Neural progenitor cell (in vitro differentiated cells): ENCODE measurements at regions not wholly inside any gene's neighbourhood (a gene's known extent, or its start where the extent isn't known, plus 50 kb on each side); places are given as distances from the start of the nearest gene placed in this dataset.

Experiments
- DNase-seq: peaks from one replicate; pipeline ENCODE4 v3.0.0-alpha.2; 2016; ENCODE audit warnings: low spot score
- H2AFZ ChIP-seq: fragments of 200-600 bp; sonication (generic); replicated peaks from 2 replicates; pipeline ENCODE4 v1.6.1; 2016; ENCODE audit warnings: antibody characterized with exemption
- H3F3A ChIP-seq: fragments of 200-600 bp; sonication (generic); 2 replicates; pipeline ENCODE4 v1.6.1; 2016; ENCODE audit warnings: antibody characterized with exemption, low read depth
- H3K27ac ChIP-seq: fragments of 200-600 bp; sonication (generic); 2 replicates; pipeline ENCODE4 v1.5.1; 2016; ENCODE audit warnings: mild to moderate bottlenecking
- H3K27me3 ChIP-seq: fragments of 200-600 bp; sonication (generic); 2 replicates; pipeline ENCODE4 v1.6.1; 2016; ENCODE audit warnings: mild to moderate bottlenecking, moderate library complexity
- H3K36me3 ChIP-seq: fragments of 200-600 bp; sonication (generic); 2 replicates; pipeline ENCODE4 v1.5.1; 2016
- H3K4me1 ChIP-seq: fragments of 200-600 bp; sonication (generic); 2 replicates; pipeline ENCODE4 v1.6.1; 2016; ENCODE audit warnings: mixed run types
- H3K4me2 ChIP-seq: fragments of 200-600 bp; sonication (generic); 2 replicates; pipeline ENCODE4 v1.6.1; 2016
- H3K4me3 ChIP-seq: fragments of 200-600 bp; sonication (generic); 2 replicates; pipeline ENCODE4 v1.5.1; 2016
- H3K79me2 ChIP-seq: fragments of 200-600 bp; sonication (generic); 2 replicates; pipeline ENCODE4 v1.6.1; 2016; ENCODE audit warnings: low read depth
- H3K9ac ChIP-seq: fragments of 200-600 bp; sonication (generic); 2 replicates; pipeline ENCODE4 v1.6.1; 2016
- H3K9me3 ChIP-seq: fragments of 200-600 bp; sonication (generic); 2 replicates; pipeline ENCODE4 v1.5.1; 2016; ENCODE audit warnings: low read depth
- H4K20me1 ChIP-seq: fragments of 200-600 bp; sonication (generic); 2 replicates; pipeline ENCODE4 v1.6.1; 2016; ENCODE audit warnings: low read depth
- H3K27ac Mint-ChIP-seq: 3 replicates; pipeline ENCODE4 v1.8.0; 2021; ENCODE audit warnings: mixed read lengths
- H3K27me3 Mint-ChIP-seq: 2 replicates; pipeline ENCODE4 v1.8.0; 2022; ENCODE audit warnings: low read depth, mild to moderate bottlenecking, inconsistent platforms, moderate library complexity, mixed read lengths; ENCODE audit not compliant: insufficient read depth
- H3K36me3 Mint-ChIP-seq: 3 replicates; pipeline ENCODE4 v1.8.0; 2021; ENCODE audit warnings: mixed read lengths
- H3K4me1 Mint-ChIP-seq: 3 replicates; pipeline ENCODE4 v1.8.0; 2021; ENCODE audit warnings: mixed read lengths
- H3K4me3 Mint-ChIP-seq: 3 replicates; pipeline ENCODE4 v1.8.0; 2021; ENCODE audit warnings: mild to moderate bottlenecking, moderate library complexity, mixed read lengths
- H3K9me3 Mint-ChIP-seq: 3 replicates; pipeline ENCODE4 v1.8.0; 2020; ENCODE audit warnings: mixed read lengths
- EZH2 ChIP-seq: fragments of 200-600 bp; sonication (generic); IDR thresholded peaks from 2 replicates; pipeline ENCODE4 v1.6.1; 2017; ENCODE audit warnings: antibody characterized with exemption, mild to moderate bottlenecking, moderate library complexity
- EZH2phosphoT487 ChIP-seq: fragments of 200-600 bp; sonication (generic); IDR thresholded peaks from 2 replicates; pipeline ENCODE4 v1.6.1; 2017; ENCODE audit warnings: antibody characterized with exemption
- TF ChIP-seq, protein P1 (sequence below): fragments of 200-600 bp; sonication (generic); IDR thresholded peaks from 2 replicates; pipeline ENCODE4 v1.5.1; 2017; ENCODE audit warnings: antibody characterized with exemption, mild to moderate bottlenecking

DNA sequence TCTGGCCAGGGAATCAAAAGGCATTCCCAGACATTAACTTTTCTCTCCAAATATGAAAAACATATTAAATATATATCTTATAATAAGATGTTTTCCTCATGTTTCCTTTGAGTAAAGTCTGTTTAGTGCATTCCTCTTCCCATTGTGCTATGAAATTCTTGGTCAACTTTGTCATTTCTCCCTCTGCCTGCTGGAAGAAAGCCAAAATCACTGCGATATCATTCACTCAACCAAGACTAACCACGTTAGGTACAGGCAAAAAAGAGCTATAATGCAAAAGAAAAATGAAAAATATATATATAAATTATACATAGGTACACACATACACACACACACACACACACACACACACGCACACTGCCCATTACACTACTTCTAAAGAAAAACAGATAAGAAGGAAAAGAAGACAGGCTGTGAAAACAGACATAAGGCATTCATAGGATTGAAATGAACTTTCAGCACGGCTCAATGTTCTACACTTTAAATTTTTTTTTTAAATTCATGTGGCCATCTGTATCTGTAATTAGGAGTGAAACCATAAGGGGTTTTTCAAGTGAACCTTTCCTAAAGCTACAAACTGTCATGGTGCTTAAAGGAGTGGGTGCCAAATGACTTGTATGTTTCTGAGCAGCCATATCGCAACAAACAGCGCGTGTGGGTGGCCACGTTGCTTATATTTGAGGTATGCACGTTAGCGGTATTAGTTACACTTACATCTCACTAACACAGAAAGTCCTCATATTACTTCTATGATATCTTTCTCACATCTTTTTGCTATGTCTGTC lies 71.6 kb upstream of the PSMD7 start:
- no peak overlapping the region for H2AFZ ChIP-seq
- H3K27ac Mint-ChIP-seq = no peak overlapping the region
- no peak overlapping the region for H3K4me2 ChIP-seq

DNA sequence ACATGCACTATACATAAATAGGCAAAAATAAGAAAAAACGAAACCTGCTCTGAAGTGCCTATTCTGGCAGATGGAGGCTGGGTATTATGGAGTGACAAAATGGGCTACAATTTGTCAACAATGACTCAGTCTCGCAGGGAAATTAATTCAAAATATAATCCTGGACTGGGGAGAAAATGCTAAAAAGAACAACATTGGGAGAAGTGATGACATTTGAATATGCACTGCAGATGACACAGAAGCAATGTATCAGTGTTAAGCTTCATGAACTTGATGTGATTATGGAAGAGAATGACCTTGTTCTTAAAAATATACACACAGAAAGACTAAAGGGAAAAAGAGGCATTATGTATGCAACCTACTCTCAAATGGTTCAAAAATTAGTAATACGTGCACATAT lies 74.8 kb upstream of the PSMD7 start:
- no peak overlapping the region for H3K27ac Mint-ChIP-seq
- H3K27me3 ChIP-seq = no peaks in the 10 kb centered on the region
- H3F3A ChIP-seq = no peaks in the 10 kb centered on the region
- H3K27ac ChIP-seq = no peak overlapping the region
- peaks cover 10% of the 10 kb centered on the region for H3K4me1 ChIP-seq
- H3K4me3 ChIP-seq = no peak overlapping the region
- no peaks in the 10 kb centered on the region for H3K9me3 Mint-ChIP-seq
- DNase-seq = no peak
- H3K36me3 Mint-ChIP-seq = no peaks in the 10 kb centered on the region
- H2AFZ ChIP-seq = no peak overlapping the region
- H3K79me2 ChIP-seq = no peaks in the 10 kb centered on the region
- no peak overlapping the region for H3K4me2 ChIP-seq
- H3K27me3 Mint-ChIP-seq = no peaks in the 10 kb centered on the region
- no peaks in the 10 kb centered on the region for H4K20me1 ChIP-seq
- H3K9me3 ChIP-seq = no peaks in the 10 kb centered on the region
- no peak overlapping the region for H3K4me3 Mint-ChIP-seq
- peaks cover 15% of the 10 kb centered on the region for H3K4me1 Mint-ChIP-seq
- no peak overlapping the region for H3K9ac ChIP-seq
- TF ChIP-seq, protein P1, sequence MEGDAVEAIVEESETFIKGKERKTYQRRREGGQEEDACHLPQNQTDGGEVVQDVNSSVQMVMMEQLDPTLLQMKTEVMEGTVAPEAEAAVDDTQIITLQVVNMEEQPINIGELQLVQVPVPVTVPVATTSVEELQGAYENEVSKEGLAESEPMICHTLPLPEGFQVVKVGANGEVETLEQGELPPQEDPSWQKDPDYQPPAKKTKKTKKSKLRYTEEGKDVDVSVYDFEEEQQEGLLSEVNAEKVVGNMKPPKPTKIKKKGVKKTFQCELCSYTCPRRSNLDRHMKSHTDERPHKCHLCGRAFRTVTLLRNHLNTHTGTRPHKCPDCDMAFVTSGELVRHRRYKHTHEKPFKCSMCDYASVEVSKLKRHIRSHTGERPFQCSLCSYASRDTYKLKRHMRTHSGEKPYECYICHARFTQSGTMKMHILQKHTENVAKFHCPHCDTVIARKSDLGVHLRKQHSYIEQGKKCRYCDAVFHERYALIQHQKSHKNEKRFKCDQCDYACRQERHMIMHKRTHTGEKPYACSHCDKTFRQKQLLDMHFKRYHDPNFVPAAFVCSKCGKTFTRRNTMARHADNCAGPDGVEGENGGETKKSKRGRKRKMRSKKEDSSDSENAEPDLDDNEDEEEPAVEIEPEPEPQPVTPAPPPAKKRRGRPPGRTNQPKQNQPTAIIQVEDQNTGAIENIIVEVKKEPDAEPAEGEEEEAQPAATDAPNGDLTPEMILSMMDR = no peak
- no peak for TF ChIP-seq EZH2phosphoT487
- TF ChIP-seq EZH2 = no peak
- H3K36me3 ChIP-seq = no peaks in the 10 kb centered on the region

More for the DNA sequence above, 71.6 kb upstream of the PSMD7 start:
- peaks cover 16% of the 10 kb centered on the region for H3K4me1 Mint-ChIP-seq
- no peaks in the 10 kb centered on the region for H3F3A ChIP-seq
- H3K9ac ChIP-seq = no peak overlapping the region
- H3K4me3 Mint-ChIP-seq = no peak overlapping the region
- peaks cover 11% of the 10 kb centered on the region for H3K4me1 ChIP-seq
- no peaks in the 10 kb centered on the region for H3K36me3 Mint-ChIP-seq
- no peaks in the 10 kb centered on the region for H3K9me3 ChIP-seq
- no peaks in the 10 kb centered on the region for H3K36me3 ChIP-seq
- no peaks in the 10 kb centered on the region for H3K27me3 Mint-ChIP-seq
- no peak overlapping the region for H3K27ac ChIP-seq
- DNase-seq = no peak
- H3K4me3 ChIP-seq = no peak overlapping the region
- no peaks in the 10 kb centered on the region for H4K20me1 ChIP-seq
- H3K79me2 ChIP-seq = no peaks in the 10 kb centered on the region
- no peak for TF ChIP-seq EZH2phosphoT487
- no peak for TF ChIP-seq EZH2
- TF ChIP-seq, protein P1 = no peak
- H3K9me3 Mint-ChIP-seq = no peaks in the 10 kb centered on the region
- H3K27me3 ChIP-seq = no peaks in the 10 kb centered on the region

DNA sequence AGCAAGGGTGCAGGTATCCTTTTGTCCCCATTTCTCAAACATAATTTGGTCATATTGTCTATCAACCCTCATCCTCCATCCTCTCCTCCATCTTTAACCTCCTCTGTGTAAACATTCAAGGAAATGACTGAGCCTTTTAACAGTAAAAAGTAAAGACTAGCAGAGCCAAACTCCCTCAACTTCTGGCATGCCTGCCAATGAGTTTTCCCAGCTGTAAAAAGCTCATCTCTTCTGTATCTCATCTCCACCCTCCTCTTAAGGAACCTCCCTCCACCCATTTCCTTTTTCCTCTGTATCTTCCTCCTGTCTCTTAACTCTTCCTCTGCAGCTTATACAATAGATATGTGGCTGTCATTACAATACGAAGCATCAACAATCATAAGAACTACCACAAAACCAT lies 76.9 kb upstream of the PSMD7 start:
- Histone ChIP-seq H3K4me2 (no peak overlapping the region), H3K9ac (no peak overlapping the region), H3K4me1 (no peaks in the 10 kb centered on the region), H3K36me3 (no peaks in the 10 kb centered on the region), H3F3A (no peaks in the 10 kb centered on the region), H4K20me1 (no peaks in the 10 kb centered on the region), H3K27ac (no peak overlapping the region), H3K4me3 (no peak overlapping the region), H2AFZ (no peak overlapping the region), H3K79me2 (no peaks in the 10 kb centered on the region), H3K9me3 (no peaks in the 10 kb centered on the region), H3K27me3 (no peaks in the 10 kb centered on the region)
- Mint-ChIP-seq H3K36me3 (no peaks in the 10 kb centered on the region), H3K4me3 (no peak overlapping the region), H3K27ac (no peak overlapping the region), H3K27me3 (no peaks in the 10 kb centered on the region), H3K9me3 (no peaks in the 10 kb centered on the region), H3K4me1 (peaks cover 4% of the 10 kb centered on the region)
- DNase-seq = no peak
- TF ChIP-seq, protein P1 = no peak
- no peak for TF ChIP-seq EZH2phosphoT487
- no peak for TF ChIP-seq EZH2
